RCC 7860 (cell line): ENCODE measurements at regions not wholly inside any gene's neighbourhood (a gene's known extent, or its start where the extent isn't known, plus 50 kb on each side); places are given as distances from the start of the nearest gene placed in this dataset.

ENCODE experiments used
- DNase-seq: peaks from one replicate; pipeline ENCODE4 v3.0.0-alpha.2; 2015; ENCODE audit warnings: low spot score
- FAIRE-seq: peaks from 2 replicates; lab custom pipeline; 2012; peaks lifted over from hg19 to GRCh38; lab: Jason Lieb, UNC

DNA sequence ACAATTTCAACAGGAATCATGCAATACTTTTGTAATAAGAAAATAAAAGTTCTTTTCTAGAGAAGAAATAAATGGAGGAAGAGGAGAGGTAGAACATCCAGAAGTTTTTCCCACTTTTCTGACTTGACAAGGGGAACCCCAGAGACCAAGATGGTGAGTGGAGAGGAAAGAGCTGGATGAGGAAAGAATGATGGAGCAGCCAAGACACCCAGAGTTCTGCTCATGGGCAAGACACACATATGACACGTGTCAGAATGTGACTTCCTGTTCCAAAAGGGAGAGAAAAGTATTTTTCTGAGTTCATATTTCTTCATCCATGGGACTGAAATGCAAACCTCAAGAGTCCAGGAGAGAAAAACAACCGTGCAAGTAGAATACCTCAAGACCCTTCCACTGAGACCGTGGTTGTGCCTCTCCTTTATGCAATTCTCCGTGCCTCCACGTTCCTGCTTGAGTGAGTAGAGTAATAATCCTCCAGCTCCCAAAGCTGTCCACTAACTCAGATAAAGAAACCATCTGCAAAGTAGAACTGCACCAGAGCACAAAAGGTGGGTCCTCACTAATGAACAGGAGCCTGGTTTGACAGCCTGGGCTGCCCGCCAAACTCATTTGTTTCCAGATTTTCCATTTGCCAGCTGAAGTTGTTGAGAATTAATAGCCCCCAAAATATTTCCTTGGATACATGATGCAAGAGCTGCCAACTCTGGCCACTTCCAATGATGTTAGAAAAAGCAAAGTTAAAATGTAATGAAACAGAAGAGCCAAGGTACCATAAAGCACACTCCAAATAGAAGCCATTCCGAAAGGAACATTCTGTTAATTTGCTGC lies 272.6 kb upstream of the IGF1R start:
- DNase-seq = no peak
- FAIRE-seq = no peak

DNA sequence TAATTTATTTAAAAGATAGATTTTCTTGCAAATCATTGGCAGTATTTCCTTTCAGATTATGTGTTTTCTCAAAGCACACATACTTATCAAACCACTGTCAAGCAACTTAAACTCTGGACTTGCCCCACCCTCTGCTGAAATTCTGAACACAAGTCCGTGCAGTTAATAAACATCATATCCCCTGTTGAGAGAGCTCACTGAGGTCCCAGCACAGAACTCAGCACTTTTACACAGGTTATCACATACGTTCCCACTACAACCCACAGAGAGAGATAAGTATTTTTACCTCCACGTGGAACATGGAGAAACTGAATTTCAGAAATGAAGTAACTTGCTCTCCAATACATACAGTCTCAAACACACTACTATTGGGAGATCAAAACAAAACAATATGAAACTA lies 267.6 kb upstream of the IGF1R start:
- FAIRE-seq = no peak
- no peak for DNase-seq

DNA sequence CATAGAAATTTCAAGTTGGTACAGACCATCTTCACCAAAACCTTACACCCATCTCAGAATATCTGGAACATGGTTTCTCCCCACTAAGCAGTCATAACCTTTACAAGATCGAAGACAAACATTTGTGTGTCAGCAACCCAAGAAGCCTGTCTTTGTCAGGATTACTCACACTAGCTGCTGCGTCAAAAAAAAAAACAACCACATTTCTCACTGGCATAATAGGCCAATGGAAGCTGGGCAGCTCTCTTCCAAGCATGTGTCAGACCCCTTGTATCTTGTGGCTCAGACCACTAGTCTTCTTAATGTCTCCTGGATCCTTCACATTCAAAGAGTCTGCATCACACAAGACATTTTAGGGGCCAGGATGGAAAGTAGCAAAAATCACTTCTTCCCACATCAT lies 266.9 kb upstream of the IGF1R start:
- FAIRE-seq (no peak), DNase-seq (no peak)

DNA sequence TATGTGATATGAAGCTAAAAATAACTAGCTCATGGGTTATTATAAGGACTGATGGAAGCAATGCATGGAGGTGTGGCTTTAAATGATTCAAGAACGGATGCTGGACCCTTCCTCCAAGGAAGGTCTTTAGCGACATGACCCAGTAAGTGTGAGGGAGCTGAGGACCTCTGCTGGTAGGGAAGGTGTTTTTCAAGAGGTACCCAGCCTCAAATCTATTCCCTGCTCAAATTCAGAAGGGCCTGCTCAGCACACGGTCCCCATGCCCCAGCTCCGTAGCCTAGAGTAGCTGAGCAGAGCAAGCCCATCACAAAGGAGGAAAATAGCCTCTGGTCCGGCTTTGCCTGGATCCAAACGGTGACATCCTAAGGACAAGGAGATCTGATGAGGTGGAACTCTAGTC lies 266.2 kb upstream of the IGF1R start:
- DNase-seq = no peak
- FAIRE-seq = no peak

DNA sequence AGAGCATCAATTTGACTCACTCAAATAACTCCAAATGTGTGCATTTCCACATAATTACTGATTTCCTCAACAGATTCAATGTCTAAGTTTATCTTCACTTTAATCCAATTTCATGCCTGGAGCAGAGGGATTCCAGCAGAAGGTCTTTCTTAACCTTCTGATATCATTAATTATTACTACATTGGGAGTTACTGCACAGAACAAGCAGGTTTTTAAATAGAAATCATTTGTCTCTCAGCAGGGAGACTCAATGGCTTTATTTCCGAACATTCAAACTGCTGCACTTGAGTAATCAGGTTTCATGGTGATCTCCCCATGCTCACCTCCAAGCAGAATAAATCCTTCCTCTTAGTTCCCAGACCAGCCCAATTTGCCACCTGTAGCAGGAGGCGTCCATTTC lies 264.8 kb upstream of the IGF1R start:
- no peak for DNase-seq
- FAIRE-seq = no peak

DNA sequence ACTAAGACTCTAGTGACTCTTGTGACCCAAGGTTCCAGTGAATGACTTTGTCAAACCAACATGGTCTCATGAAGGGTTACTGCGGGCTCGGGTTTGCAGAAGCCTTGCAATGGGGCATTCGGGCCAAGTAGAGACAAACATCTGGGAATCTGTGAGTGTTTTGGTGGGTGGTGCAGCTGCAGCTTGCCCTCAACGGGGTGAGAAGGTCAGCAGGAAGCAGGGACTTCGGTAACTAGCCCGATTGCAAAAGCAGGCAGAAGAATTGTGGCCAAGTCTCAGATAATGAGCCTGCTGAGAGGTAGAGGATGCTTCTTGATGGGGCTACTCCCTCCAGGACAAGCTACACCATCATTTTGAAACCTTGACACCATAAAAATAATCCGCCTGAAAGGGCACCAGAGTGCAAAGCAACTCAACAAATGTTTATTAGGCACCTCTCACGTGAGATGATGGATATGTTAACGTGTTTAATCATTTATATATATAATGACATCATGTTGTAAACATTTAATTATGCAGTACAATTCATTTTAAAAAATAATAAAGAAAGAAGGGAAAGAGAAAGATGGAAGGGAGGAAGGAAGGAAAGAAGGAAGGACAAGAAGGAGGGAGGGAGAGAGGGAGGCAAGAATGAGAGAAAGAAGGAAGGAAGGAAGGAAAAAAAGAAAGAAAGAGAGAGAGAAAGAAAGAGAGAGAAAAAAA lies 263.9 kb upstream of the IGF1R start:
- no peak for FAIRE-seq

DNA sequence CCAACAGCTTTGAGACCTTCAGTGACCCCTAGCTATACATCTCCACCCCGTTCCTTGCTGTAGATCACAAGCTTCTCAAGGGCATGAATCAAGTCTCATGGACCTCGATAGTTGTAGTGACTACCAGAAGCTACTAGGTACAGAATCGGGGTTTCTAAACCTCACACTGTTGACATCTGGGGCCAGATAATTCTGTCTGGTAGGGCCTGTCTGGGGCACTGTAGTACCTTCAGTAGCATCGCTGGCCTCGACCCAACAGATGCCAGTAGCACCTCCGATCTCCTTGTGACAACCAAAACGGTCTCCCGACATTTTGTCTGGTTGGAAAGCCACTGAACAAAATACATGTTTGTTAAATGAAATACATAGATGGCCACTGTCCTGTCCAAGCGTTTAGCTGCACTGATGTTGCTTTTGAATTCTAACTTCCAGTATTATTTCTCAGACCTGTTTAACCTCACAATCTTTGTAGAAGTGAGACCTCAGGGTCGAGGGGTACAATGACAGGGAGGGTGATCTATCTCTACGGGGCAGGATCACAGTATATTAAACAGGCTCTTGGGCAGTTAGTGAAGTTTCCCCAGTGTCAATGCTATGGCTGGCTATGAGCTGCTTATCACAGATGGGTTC lies 262.5 kb upstream of the IGF1R start:
- no peak for FAIRE-seq
- DNase-seq = no peak

More for the DNA sequence above, 263.9 kb upstream of the IGF1R start:
- DNase-seq = no peak

DNA sequence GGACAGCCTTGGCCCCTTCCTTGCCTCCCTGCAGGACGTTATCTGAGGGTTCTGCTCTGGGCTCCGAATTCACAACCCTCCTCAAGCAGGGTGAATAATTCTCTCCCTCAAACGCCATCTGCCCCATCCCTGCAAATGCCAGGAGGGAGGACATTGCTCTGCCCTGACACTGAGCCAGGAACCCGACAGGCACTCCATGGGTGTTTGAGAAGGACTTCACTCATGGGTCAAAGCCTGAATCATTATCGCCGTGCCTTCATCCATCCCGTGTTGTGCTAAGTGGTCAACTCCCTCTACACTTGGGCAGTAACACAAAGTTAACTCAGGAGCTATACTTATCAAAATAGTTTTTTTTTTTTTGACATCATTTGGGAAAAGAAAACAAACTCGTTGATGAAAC lies 261.8 kb upstream of the IGF1R start:
- DNase-seq = no peak
- FAIRE-seq = no peak

DNA sequence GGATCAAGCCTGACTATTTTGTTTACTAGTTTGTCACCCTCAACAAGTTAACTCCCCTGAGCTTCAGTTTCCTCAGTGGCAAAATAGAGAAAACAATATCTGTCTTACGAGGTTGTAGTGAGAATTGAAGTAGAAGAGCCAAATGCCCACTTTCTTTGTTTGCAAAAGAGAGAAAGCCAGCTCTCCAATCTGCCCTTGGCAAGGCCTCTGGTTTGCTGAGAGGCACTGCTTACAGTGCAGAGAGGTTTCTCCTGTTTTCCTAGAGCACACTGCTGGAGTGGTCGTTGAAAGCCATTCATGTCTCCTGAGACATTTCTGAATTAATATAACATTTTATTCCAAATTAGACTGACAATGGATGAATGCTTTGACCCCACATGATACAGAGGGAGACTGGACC lies 260.5 kb upstream of the IGF1R start:
- FAIRE-seq (no peak), DNase-seq (no peak)

DNA sequence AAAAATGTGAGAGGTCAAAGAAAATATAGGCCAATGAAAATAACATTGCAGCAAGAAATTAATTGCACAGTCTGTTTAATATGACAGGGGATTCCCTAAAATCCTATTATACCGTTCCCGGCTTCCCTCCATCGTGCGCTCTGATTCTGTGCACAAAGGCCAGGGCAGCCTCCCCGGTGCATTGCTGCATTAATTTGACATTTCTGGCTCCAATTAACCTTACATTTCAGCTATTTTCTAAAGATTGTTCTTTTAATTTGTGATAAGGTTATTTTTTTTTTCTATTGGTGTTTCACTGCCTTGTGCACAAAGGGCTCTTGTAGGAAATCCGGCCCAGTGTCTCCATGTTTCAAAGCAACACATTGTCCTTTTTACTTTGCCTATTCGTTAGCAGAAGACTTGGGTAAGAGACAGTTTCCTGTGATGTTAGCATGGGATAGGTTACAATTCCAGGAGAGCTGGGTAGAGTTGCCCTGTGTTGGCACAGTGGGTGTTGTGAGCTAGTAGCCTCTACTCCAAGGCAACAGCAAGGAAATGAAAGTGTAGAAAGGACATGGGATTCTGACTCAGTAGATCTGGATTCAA lies 257.3 kb upstream of the IGF1R start:
- FAIRE-seq = no peak

DNA sequence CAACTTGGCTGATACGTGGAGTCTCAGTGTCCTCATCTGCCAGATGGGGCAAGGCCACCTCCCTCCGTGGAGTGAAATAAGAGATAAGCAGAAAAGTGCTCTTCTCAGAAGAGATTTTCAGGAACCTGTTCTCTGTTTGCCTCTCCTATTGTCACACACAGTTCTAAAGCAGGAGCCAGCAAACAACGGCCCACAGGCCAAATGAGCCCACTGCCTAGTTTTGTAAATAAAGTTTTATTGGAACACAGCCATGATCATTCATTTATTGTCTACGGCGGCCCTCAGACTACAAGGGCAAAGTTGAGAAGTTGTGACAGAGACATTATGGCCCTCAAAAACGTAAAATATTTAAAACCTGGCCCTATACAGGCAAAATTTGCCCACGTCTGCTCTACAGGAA lies 256.8 kb upstream of the IGF1R start:
- FAIRE-seq (no peak), DNase-seq (no peak)

More for the DNA sequence above, 257.3 kb upstream of the IGF1R start:
- no peak for DNase-seq

DNA sequence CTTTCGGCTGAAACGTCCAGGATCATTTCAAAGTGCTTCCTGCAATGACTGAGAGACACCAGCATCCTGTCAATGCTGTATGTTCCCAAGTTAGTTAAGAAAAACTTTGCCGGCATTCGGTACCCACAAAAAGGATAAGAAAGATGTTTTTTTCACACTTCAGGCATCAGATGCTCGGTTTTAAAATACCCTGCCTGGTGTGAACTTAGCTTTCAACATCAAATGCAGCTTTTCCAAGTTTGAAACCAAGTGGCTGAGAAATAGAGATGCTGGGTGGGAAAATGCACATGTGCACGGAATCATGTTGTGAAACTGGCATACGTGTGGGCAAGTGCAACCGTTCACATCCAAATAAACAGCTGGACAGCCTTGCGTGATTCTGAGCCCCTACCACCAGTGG lies 254.9 kb upstream of the IGF1R start:
- FAIRE-seq (no peak), DNase-seq (no peak)

DNA sequence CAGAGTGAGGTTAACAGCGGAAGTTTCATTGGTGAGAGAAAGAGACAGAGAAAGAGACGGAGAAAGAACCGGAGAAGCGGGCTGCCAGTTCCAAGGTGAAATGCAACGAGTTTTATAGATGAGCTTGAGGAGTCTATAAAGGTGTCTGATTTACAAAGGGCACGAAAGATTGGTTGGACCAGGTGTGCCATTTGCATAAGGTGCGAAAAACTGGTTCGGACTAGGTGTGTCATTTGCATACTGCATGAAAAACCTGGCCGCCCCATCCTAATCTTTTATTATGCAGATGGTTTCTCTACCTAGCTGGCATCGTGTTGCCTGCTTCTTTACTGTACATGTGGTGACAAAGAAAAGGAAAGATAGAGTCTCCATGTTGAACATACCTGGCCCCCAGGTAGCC lies 253.8 kb upstream of the IGF1R start:
- DNase-seq (no peak), FAIRE-seq (no peak)

DNA sequence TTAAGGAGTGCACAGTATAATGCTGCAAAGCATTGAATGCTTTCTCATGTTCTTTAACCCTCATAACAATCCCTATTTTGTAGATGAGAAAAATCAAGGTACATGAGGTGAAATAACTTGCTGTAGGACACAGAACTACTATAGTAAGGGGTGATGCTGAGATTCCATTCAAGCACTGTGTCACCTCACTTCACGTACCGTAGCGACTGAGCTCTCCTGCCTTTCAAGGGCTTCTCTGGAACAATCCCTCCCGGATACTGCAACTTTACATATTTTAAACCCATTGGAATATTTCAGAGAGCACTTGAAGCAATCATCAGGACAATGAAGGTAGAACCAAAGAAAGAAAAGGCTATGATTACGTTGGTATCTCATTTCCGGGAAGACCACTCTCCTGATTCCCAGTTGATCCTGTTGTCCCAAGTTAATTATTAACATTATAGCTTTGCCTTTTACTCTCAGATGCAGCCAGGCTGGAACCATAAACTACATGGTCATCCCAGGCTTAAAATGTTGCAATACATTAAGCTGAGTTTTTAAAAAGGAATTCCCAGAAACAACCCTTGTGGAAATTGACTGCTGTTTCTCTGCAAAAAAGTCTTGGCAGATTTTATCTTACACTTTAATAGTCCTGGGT lies 252.2 kb upstream of the IGF1R start:
- no peak for FAIRE-seq
- no peak for DNase-seq

DNA sequence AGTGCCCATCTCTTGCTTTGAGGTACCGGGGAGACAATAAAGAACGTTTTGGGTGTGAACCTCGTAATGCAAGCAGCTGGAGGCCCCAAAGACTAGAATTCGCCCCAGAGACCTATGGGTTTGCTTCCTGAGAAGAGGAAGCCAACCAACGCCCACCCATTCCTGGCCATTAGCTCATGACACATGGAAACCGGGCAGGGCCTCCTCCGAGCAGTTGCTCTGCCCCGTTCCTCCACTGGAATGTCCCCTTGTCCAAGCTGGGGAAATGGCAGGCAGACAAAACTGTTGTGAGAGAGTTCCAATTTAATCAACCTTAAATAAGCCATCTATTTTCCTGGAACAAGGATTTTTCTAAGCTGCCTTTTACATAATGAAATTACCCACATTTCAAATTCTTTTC lies 250.9 kb upstream of the IGF1R start:
- no peak for DNase-seq
- no peak for FAIRE-seq

DNA sequence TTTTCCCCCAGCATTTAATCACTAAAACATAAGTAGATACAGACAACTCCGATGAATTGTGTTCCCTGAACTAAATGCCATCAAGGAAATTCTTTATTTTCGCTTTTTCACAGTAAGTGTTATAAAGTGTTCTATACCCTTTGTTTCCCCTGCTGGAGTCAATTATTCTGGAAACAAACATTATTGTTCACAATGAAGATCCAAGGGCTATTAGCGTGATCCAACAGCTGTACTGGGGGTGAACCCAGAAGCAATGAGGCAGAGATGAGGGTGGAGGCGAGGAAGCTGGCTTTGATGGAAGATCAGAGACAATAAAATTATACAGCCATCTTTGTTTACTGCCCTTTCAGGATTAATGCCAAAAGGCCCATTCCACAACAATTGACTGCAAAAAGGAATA lies 250.3 kb upstream of the IGF1R start:
- DNase-seq (no peak), FAIRE-seq (no peak)

DNA sequence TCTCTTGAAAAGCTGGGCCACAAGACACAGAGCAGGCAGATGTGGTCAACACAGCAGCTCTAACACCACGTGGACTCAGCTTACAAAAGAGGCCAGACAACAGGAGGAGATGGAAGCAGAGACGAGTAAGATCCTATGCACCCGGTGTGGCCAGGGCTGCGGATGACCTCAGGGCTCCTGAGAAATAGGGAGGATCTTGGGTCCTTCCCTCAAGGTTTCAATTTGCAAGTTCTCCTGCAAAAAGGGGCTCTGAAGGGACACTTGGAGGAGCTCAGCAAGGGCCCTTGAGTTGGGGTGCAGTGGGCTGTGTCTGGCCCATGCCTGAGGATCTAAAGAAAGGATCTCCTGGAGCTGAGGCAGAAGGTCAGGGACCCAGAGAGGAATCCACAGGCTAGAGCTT lies 249.5 kb upstream of the IGF1R start:
- FAIRE-seq = no peak
- no peak for DNase-seq

DNA sequence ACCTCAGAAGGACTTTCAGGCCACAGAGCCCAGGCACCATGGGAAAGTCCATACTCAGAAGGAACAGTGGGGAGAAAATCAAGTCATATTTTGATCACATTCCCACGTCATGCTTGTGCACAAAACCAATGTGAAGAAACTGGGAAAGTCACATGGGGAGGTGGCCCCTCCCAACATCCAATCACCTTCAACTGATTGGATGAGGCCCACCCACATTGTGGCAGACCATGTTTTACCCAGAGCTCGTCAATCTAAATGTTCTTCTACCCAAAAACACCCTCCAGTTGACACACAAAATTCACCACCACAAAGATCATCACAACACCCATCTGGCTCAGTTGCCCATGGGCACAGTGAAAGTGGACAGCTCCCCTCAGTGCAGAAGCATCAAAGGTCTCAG lies 248.2 kb upstream of the IGF1R start:
- no peak for DNase-seq
- no peak for FAIRE-seq

DNA sequence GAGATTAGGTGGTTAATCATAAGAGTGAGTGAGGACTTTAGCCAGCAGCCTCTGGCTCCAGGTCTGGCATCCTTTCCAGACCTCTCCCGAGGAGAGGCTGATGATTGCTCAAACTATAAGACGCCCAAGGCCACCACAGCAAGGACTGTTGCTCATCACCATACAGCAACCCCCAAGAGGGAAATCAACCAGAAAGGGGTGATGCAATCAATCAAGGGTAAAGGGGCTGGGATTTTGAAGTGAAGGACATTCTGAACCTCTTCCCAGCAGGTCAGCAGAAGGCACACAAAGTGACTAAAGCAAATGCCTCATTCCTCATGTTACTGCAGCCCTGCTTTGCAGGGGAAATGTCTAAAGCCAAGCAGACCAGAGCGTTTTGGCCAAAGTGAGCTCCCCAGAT lies 247.3 kb upstream of the IGF1R start:
- FAIRE-seq = no peak
- no peak for DNase-seq

DNA sequence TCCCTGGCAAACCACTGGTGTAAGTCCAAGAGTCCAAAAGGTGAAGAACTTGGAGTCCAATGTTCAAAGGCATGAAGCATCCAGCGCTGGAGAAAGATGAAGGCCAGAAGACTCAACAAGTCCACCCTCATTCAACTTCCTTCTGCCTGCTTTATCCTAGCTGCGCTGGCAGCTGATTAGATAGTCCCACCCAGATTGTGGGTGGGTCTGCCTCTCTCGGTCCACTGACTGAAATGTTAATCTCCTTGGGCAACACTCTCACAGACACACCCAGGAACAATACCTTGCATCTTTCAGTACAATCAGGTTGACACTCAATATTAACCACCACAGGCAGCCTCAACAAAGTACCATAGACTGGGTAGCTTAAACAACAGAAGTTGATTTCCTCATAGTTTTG lies 245.9 kb upstream of the IGF1R start:
- FAIRE-seq (no peak), DNase-seq (no peak)

DNA sequence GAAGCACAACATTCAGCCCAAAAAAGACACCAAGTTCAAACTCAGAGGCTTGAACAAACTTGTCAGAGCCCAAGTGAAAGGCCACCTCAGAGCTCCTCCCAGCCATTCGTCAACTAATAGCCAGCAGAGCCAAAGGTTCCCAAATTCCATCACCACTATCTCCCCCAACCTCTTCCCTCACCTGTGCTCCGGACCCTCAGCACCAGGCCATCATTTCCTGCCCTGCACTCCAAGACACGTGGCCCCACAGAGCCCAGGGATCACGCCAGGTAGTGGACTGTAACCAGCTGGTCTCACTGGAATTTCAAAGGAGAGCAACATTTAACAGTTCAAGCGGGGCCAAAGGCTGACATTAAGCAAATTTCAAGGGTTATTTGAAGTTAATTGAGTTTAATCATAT lies 245.2 kb upstream of the IGF1R start:
- no peak for DNase-seq
- FAIRE-seq = no peak
